ENCODE measurements at regions not wholly inside any gene's neighbourhood (a gene's known extent, or its start where the extent isn't known, plus 50 kb on each side); places are given as distances from the start of the nearest gene placed in this dataset.

DNA sequence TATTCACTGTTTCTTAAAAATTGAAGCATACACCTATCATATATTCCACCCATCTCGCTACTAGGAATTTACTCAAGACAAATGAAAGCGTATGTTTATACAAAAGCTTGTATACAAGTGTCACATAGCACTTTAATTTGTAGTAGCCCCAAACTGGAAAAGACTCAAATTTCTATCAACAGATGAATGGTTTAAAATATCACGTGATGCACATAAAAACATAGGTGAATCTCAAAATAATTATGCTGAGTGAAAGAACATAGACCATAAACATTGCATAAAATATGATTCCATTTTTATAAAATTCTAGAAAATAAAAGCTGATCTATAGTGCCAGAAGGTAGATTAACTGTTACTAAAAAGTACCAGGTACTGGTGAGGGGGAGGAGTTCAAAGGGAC is 392.9 kb upstream of the LRATD1 start:
- H3K27me3 ChIP-seq (replicated peaks; ENCODE audit: insufficient read depth, low read length) = no peaks in the 10 kb centered on the region
- DNase-seq = no peak
- no peak overlapping the region for H3K27ac ChIP-seq (ENCODE audit: low read length)
- no peaks in the 10 kb centered on the region for H3K79me2 ChIP-seq (ENCODE audit: low read length)
- TF ChIP-seq EZH2phosphoT487 (IDR thresholded peaks at IDR 0.05; ENCODE audit: low read length) = no peak
- TF ChIP-seq, protein P1, sequence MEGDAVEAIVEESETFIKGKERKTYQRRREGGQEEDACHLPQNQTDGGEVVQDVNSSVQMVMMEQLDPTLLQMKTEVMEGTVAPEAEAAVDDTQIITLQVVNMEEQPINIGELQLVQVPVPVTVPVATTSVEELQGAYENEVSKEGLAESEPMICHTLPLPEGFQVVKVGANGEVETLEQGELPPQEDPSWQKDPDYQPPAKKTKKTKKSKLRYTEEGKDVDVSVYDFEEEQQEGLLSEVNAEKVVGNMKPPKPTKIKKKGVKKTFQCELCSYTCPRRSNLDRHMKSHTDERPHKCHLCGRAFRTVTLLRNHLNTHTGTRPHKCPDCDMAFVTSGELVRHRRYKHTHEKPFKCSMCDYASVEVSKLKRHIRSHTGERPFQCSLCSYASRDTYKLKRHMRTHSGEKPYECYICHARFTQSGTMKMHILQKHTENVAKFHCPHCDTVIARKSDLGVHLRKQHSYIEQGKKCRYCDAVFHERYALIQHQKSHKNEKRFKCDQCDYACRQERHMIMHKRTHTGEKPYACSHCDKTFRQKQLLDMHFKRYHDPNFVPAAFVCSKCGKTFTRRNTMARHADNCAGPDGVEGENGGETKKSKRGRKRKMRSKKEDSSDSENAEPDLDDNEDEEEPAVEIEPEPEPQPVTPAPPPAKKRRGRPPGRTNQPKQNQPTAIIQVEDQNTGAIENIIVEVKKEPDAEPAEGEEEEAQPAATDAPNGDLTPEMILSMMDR (IDR thresholded peaks at IDR 0.05; ENCODE audit: low read length) = no peak
- TF ChIP-seq EZH2 (optimal IDR thresholded peaks at IDR 0.05; ENCODE audit: low read depth, low read length) = no peak
- no peak overlapping the region for H3K9ac ChIP-seq (ENCODE audit: low read length)
- H3K4me2 ChIP-seq (ENCODE audit: low read depth, low read length) = no peak overlapping the region
- no peaks in the 10 kb centered on the region for H3F3A ChIP-seq (ENCODE audit: insufficient read depth, low read length)
- no peaks in the 10 kb centered on the region for H3K9me3 ChIP-seq (replicated peaks; ENCODE audit: insufficient read depth, low read length)
- H3K9me2 ChIP-seq (replicated peaks; ENCODE audit: insufficient read depth, low read length) = no peaks in the 10 kb centered on the region
- no peaks in the 10 kb centered on the region for H3K4me1 ChIP-seq (ENCODE audit: low read length)
- no peaks in the 10 kb centered on the region for H3K36me3 ChIP-seq (replicated peaks; ENCODE audit: insufficient read depth, low read length)
- H2AFZ ChIP-seq (ENCODE audit: low read length) = no peak overlapping the region
- no peak overlapping the region for H3K4me3 ChIP-seq (ENCODE audit: low read length)
- H4K20me1 ChIP-seq (ENCODE audit: insufficient read depth, low read length) = no peaks in the 10 kb centered on the region

DNA sequence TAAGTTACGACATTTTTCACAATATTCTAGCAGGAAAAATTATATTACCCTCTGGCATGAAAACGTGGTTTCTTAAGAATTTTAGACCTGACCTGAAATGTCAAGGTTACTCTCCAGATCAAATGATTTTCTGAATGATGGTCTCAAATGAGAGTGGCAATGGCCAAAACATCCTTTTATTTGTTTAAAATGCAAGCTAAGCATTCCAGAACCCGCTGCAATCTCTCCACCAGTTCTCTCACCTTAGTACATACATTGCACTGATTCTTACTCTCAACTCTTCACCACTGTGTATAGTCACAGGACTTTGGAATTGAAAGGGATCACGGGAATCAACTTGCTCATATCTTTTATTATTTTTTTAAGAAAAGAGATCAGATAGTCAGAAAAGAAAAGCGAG is 391.6 kb upstream of the LRATD1 start:
- H3K27ac ChIP-seq (ENCODE audit: low read length) = no peak overlapping the region
- H2AFZ ChIP-seq (ENCODE audit: low read length) = no peak overlapping the region
- no peaks in the 10 kb centered on the region for H3F3A ChIP-seq (ENCODE audit: insufficient read depth, low read length)

DNA sequence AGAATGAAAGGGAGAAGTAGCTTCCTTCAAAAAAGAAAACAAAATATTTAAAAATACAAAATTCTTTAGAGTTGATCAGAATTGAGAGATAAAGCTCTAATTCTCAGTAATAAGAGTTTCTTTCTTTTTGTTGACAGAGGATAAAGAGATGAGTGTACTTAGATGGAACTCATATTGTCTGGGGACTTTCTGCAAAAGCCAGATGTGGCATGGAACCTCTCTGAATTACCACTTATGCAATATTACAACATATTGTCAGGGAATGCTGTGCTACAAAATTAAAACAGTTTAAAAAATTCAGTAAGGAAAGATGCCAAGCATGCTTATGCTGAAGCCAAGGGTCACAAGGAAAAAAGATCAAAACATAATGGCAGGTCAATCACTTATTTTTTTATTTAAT is 386.6 kb upstream of the LRATD1 start:
- DNase-seq = no peak
- H3K36me3 ChIP-seq (replicated peaks; ENCODE audit: insufficient read depth, low read length) = no peaks in the 10 kb centered on the region
- no peak overlapping the region for H3K9ac ChIP-seq (ENCODE audit: low read length)
- H3F3A ChIP-seq (ENCODE audit: insufficient read depth, low read length) = no peaks in the 10 kb centered on the region
- H3K27ac ChIP-seq (ENCODE audit: low read length) = no peak overlapping the region
- H3K4me2 ChIP-seq (ENCODE audit: low read depth, low read length) = no peak overlapping the region
- TF ChIP-seq EZH2phosphoT487 (IDR thresholded peaks at IDR 0.05; ENCODE audit: low read length) (no peak), EZH2 (optimal IDR thresholded peaks at IDR 0.05; ENCODE audit: low read depth, low read length) (no peak)
- TF ChIP-seq, protein P1 (IDR thresholded peaks at IDR 0.05; ENCODE audit: low read length) = no peak
- no peaks in the 10 kb centered on the region for H3K27me3 ChIP-seq (replicated peaks; ENCODE audit: insufficient read depth, low read length)
- no peaks in the 10 kb centered on the region for H4K20me1 ChIP-seq (ENCODE audit: insufficient read depth, low read length)
- no peaks in the 10 kb centered on the region for H3K9me2 ChIP-seq (replicated peaks; ENCODE audit: insufficient read depth, low read length)
- no peaks in the 10 kb centered on the region for H3K4me1 ChIP-seq (ENCODE audit: low read length)
- H3K4me3 ChIP-seq (ENCODE audit: low read length) = no peak overlapping the region
- H3K79me2 ChIP-seq (ENCODE audit: low read length) = no peaks in the 10 kb centered on the region
- no peaks in the 10 kb centered on the region for H3K9me3 ChIP-seq (replicated peaks; ENCODE audit: insufficient read depth, low read length)
- no peak overlapping the region for H2AFZ ChIP-seq (ENCODE audit: low read length)

More for the DNA sequence above, 391.6 kb upstream of the LRATD1 start:
- H4K20me1 ChIP-seq (ENCODE audit: insufficient read depth, low read length) = no peaks in the 10 kb centered on the region
- TF ChIP-seq, protein P1 (IDR thresholded peaks at IDR 0.05; ENCODE audit: low read length) = no peak
- no peak overlapping the region for H3K4me3 ChIP-seq (ENCODE audit: low read length)
- H3K36me3 ChIP-seq (replicated peaks; ENCODE audit: insufficient read depth, low read length) = no peaks in the 10 kb centered on the region
- H3K4me1 ChIP-seq (ENCODE audit: low read length) = no peaks in the 10 kb centered on the region
- H3K9ac ChIP-seq (ENCODE audit: low read length) = no peak overlapping the region
- H3K9me3 ChIP-seq (replicated peaks; ENCODE audit: insufficient read depth, low read length) = no peaks in the 10 kb centered on the region
- no peaks in the 10 kb centered on the region for H3K9me2 ChIP-seq (replicated peaks; ENCODE audit: insufficient read depth, low read length)
- H3K27me3 ChIP-seq (replicated peaks; ENCODE audit: insufficient read depth, low read length) = no peaks in the 10 kb centered on the region
- no peak overlapping the region for H3K4me2 ChIP-seq (ENCODE audit: low read depth, low read length)
- H3K79me2 ChIP-seq (ENCODE audit: low read length) = no peaks in the 10 kb centered on the region
- no peak for DNase-seq
